ENCODE measurements at regions not wholly inside any gene's neighbourhood (a gene's known extent, or its start where the extent isn't known, plus 50 kb on each side); places are given as distances from the start of the nearest gene placed in this dataset.

- no peak for TF ChIP-seq CTCF (IDR thresholded peaks at IDR 0.05; ENCODE audit: low read depth, low read length, poor library complexity, severe bottlenecking)
- TF ChIP-seq EZH2phosphoT487 (IDR thresholded peaks at IDR 0.05; ENCODE audit: borderline replicate concordance, low read length), result no peak
Observed at GRCh38 chr6:117110737-117111136, 154.6 kb upstream of the VGLL2 start.
